ENCODE measurements at regions not wholly inside any gene's neighbourhood (a gene's known extent, or its start where the extent isn't known, plus 50 kb on each side); places are given as distances from the start of the nearest gene placed in this dataset.
"Not testable (repeated sequence)": the region's sequence is repeated elsewhere in the genome, so short reads cannot be mapped to it uniquely, and the experiment has no call there.

GRCh38 chr14:84036840-84037239 lies 1493.1 kb upstream of the FLRT2 start:
- no peak for DNase-seq
- intact Hi-C loops (cut with DNase I), result no loop called here

- no peak for DNase-seq
- intact Hi-C loops (cut with DNase I), result no loop called here
These were observed 1492.4 kb upstream of the FLRT2 start for GRCh38 chr14:84037593-84037992.

GRCh38 chr14:84040101-84040500 lies 1489.8 kb upstream of the FLRT2 start:
- intact Hi-C loops (cut with DNase I), result no loop called here
- no peak for DNase-seq

GRCh38 chr14:84041421-84041820 lies 1488.5 kb upstream of the FLRT2 start:
- intact Hi-C loops (cut with DNase I), result no loop called here
- no peak for DNase-seq

GRCh38 chr14:84042992-84043391 lies 1487.0 kb upstream of the FLRT2 start:
- intact Hi-C loops (cut with DNase I), result no loop called here
- DNase-seq, result no peak

GRCh38 chr14:84064316-84065125 lies 1465.4 kb upstream of the FLRT2 start:
- no peak for DNase-seq
- intact Hi-C loops (cut with DNase I), result no loop called here

GRCh38 chr14:84065811-84066210 lies 1464.1 kb upstream of the FLRT2 start:
- intact Hi-C loops (cut with DNase I), result no loop called here
- DNase-seq, result no peak

- DNase-seq, result no peak
- intact Hi-C loops (cut with DNase I), result no loop called here
These were observed 1461.7 kb upstream of the FLRT2 start for GRCh38 chr14:84068288-84068687.

- intact Hi-C loops (cut with DNase I), result no loop called here
- DNase-seq, result no peak
These were observed 1458.9 kb upstream of the FLRT2 start for GRCh38 chr14:84071061-84071460.

- DNase-seq, result no peak
- intact Hi-C loops (cut with DNase I), result no loop called here
These were observed 1455.3 kb upstream of the FLRT2 start for GRCh38 chr14:84074626-84075025.

- intact Hi-C loops (cut with DNase I), result no loop called here
- DNase-seq, result no peak
These were observed 1449.0 kb upstream of the FLRT2 start for GRCh38 chr14:84080944-84081343.

- DNase-seq, result no peak
- intact Hi-C loops (cut with DNase I), result no loop called here
These were observed 1445.8 kb upstream of the FLRT2 start for GRCh38 chr14:84084056-84084630.

GRCh38 chr14:84085493-84085892 lies 1444.5 kb upstream of the FLRT2 start:
- intact Hi-C loops (cut with DNase I), result no loop called here
- no peak for DNase-seq

GRCh38 chr14:84086714-84087113 lies 1443.2 kb upstream of the FLRT2 start:
- intact Hi-C loops (cut with DNase I), result no loop called here
- DNase-seq, result no peak

GRCh38 chr14:84087986-84088531 lies 1441.9 kb upstream of the FLRT2 start:
- DNase-seq, result no peak
- intact Hi-C loops (cut with DNase I), result no loop called here

- DNase-seq, result peak in 2 of 10 donors; percentile 54 to 72
- intact Hi-C loops (cut with DNase I), result no loop called here
These were observed 1439.1 kb upstream of the FLRT2 start for GRCh38 chr14:84090837-84091236.

- intact Hi-C loops (cut with DNase I), result no loop called here
- no peak for DNase-seq
These were observed 1434.3 kb upstream of the FLRT2 start for GRCh38 chr14:84095681-84096080.

GRCh38 chr14:84098261-84098660 lies 1431.7 kb upstream of the FLRT2 start:
- DNase-seq, result no peak
- intact Hi-C loops (cut with DNase I), result no loop called here

GRCh38 chr14:84099560-84099959 lies 1430.4 kb upstream of the FLRT2 start:
- intact Hi-C loops (cut with DNase I), result not testable (repeated sequence)

GRCh38 chr14:84107835-84108343 lies 1422.1 kb upstream of the FLRT2 start:
- no peak for DNase-seq
- intact Hi-C loops (cut with DNase I), result no loop called here

More at GRCh38 chr14:84099560-84099959, 1430.4 kb upstream of the FLRT2 start:
- not testable (repeated sequence) for DNase-seq

GRCh38 chr14:84108746-84109457 lies 1421.0 kb upstream of the FLRT2 start:
- intact Hi-C loops (cut with DNase I), result no loop called here
- no peak for DNase-seq

All from posterior cingulate gyrus (tissue), 11 donors.